ENCODE measurements at regions not wholly inside any gene's neighbourhood (a gene's known extent, or its start where the extent isn't known, plus 50 kb on each side); places are given as distances from the start of the nearest gene placed in this dataset.

DNA sequence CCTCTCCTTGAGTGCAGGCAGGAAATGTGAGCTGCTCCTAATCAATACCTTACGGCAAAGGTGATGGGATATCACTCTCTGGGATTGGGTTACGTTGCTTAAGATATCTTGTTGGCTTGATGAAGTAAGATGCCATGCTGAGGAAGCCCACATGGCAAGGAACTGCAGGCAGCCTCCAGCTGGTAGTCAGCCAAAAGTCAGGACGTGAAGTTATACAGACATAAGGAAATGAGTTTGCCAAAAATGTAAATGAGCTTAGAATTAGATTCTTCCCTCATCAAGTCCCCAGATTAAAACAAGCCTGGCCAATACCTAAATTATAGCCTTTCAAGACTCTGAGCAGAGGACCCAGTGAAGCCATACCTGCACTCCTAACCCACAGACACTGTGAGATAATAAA is 155.0 kb downstream of the QDPR start:
- TF ChIP-seq, protein P1, sequence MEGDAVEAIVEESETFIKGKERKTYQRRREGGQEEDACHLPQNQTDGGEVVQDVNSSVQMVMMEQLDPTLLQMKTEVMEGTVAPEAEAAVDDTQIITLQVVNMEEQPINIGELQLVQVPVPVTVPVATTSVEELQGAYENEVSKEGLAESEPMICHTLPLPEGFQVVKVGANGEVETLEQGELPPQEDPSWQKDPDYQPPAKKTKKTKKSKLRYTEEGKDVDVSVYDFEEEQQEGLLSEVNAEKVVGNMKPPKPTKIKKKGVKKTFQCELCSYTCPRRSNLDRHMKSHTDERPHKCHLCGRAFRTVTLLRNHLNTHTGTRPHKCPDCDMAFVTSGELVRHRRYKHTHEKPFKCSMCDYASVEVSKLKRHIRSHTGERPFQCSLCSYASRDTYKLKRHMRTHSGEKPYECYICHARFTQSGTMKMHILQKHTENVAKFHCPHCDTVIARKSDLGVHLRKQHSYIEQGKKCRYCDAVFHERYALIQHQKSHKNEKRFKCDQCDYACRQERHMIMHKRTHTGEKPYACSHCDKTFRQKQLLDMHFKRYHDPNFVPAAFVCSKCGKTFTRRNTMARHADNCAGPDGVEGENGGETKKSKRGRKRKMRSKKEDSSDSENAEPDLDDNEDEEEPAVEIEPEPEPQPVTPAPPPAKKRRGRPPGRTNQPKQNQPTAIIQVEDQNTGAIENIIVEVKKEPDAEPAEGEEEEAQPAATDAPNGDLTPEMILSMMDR (IDR thresholded peaks at IDR 0.05; ENCODE audit: low read depth, low read length), result no peak
- TF ChIP-seq, protein P2, sequence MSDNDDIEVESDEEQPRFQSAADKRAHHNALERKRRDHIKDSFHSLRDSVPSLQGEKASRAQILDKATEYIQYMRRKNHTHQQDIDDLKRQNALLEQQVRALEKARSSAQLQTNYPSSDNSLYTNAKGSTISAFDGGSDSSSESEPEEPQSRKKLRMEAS (IDR thresholded peaks at IDR 0.05; ENCODE audit: low read depth, low read length), result no peak
- no peak for TF ChIP-seq POLR2A (IDR thresholded peaks at IDR 0.05; ENCODE audit: extremely low read depth, insufficient read length)
- no peak for TF ChIP-seq MYC (IDR thresholded peaks at IDR 0.05; ENCODE audit: low read depth, low read length)
